ENCODE measurements at regions not wholly inside any gene's neighbourhood (a gene's known extent, or its start where the extent isn't known, plus 50 kb on each side); places are given as distances from the start of the nearest gene placed in this dataset.

DNA sequence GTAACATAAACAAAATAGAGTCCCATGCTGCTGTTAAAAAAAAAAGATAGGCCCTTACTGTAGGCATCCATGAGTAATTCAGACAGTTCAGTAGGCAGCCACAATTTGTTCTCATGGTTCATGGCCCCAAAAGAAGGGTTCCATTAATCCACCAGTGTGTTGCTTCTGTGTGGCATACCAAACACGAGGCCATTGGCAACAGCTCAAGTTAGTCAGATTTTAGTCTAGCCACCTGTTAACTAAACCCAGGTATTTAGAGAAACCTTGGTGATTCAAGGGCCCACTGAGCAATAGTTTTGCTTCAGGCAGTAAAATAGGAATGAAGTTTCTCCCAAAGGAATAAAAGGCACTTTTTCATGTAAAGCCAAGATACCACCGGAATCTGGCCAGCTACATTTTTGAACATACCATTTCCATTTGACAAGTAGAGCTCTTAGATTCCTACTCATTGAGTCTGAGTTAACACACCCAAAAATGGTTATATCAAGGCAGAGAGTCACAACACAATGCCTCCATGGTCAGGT lies 80.1 kb upstream of the SRD5A2 start:
- TF ChIP-seq, protein P1, sequence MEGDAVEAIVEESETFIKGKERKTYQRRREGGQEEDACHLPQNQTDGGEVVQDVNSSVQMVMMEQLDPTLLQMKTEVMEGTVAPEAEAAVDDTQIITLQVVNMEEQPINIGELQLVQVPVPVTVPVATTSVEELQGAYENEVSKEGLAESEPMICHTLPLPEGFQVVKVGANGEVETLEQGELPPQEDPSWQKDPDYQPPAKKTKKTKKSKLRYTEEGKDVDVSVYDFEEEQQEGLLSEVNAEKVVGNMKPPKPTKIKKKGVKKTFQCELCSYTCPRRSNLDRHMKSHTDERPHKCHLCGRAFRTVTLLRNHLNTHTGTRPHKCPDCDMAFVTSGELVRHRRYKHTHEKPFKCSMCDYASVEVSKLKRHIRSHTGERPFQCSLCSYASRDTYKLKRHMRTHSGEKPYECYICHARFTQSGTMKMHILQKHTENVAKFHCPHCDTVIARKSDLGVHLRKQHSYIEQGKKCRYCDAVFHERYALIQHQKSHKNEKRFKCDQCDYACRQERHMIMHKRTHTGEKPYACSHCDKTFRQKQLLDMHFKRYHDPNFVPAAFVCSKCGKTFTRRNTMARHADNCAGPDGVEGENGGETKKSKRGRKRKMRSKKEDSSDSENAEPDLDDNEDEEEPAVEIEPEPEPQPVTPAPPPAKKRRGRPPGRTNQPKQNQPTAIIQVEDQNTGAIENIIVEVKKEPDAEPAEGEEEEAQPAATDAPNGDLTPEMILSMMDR (IDR thresholded peaks at IDR 0.05) = no peak
- TF ChIP-seq POLR2A (IDR thresholded peaks at IDR 0.05) = no peak

All from esophagus squamous epithelium (tissue), 4 donors.